Endothelial cell of umbilical vein (primary cell): ENCODE measurements at regions not wholly inside any gene's neighbourhood (a gene's known extent, or its start where the extent isn't known, plus 50 kb on each side); places are given as distances from the start of the nearest gene placed in this dataset.

Source experiments
- BruUV-seq: library from RNA; stranded (reverse); fragments of 400-500 nt; replicated peaks from 2 replicates; lab custom pipeline; 2021; lab: Mats Ljungman, UMichigan
- CTCF ChIA-PET: fragments of 300-600, 350-600 bp; sonication (Branson Sonifier 250); formaldehyde crosslinking; loops from one replicate; lab custom pipeline; 2021; ENCODE audit warnings: antibody characterized with exemption, inconsistent platforms; lab: Charles Lee
- POLR2A ChIA-PET: fragments of 300-600, 350-600 bp; sonication (Branson Sonifier 250); formaldehyde crosslinking; loops from one replicate; lab custom pipeline; 2021; ENCODE audit warnings: antibody characterized with exemption, inconsistent platforms; lab: Charles Lee
- DNase-seq: peaks from one replicate; pipeline ENCODE4 v3.0.0-alpha.2; 2011; ENCODE audit warnings: low read depth, low spot score
- FAIRE-seq: peaks from 2 replicates; lab custom pipeline; 2011; peaks lifted over from hg19 to GRCh38; lab: Jason Lieb, UNC
- H2AFZ ChIP-seq: 2 replicates; pipeline ENCODE4 v1.6.0; 2012; ENCODE audit warnings: low read depth, low read length, control low read depth, inconsistent platforms
- H3K27ac ChIP-seq: 2 replicates; pipeline ENCODE4 v1.5.1; 2011; ENCODE audit warnings: low read depth, mild to moderate bottlenecking, control low read depth, low read length, moderate library complexity; ENCODE audit not compliant: insufficient read depth
- H3K27me3 ChIP-seq, 2 experiments: 2 replicates each; pipeline versions ENCODE4 v1.6.0 to v1.6.1; 2011; ENCODE audit warnings: low read length in 2 of 2, mixed read lengths in 1 of 2; ENCODE audit not compliant: control insufficient read depth in 2 of 2, insufficient read depth in 2 of 2
- H3K36me3 ChIP-seq, 2 experiments: 2 replicates in 1 of 2; 3 replicates in 1 of 2; pipeline ENCODE4 v1.5.1; 2011; ENCODE audit warnings: low read length in 2 of 2, mild to moderate bottlenecking in 1 of 2, moderate library complexity in 1 of 2; ENCODE audit not compliant: control insufficient read depth in 2 of 2, insufficient read depth in 2 of 2; ENCODE audit errors: extremely low read depth in 1 of 2
- H3K4me1 ChIP-seq: 3 replicates; pipeline ENCODE4 v1.5.1; 2011; ENCODE audit warnings: mild to moderate bottlenecking, low read length; ENCODE audit not compliant: control insufficient read depth, insufficient read depth; ENCODE audit errors: extremely low read depth
- H3K4me2 ChIP-seq: 2 replicates; pipeline ENCODE4 v1.6.1; 2011; ENCODE audit warnings: low read length, control low read depth, mixed read lengths; ENCODE audit not compliant: insufficient read depth
- H3K4me3 ChIP-seq, 3 experiments: fragments of 200-600 bp in 1 of 3; sonication (generic), shearing (Covaris generic) in 1 of 3; replicated peaks in 1 of 3; 2 replicates each; pipeline ENCODE4 v1.5.1; 2011 to 2016; ENCODE audit warnings: control low read depth in 3 of 3, low read length in 3 of 3, mild to moderate bottlenecking in 2 of 3, inconsistent platforms in 1 of 3, low read depth in 1 of 3, moderate library complexity in 1 of 3; ENCODE audit not compliant: insufficient read depth in 1 of 3
- H3K79me2 ChIP-seq: 2 replicates; pipeline ENCODE4 v1.6.0; 2012; ENCODE audit warnings: low read length, inconsistent platforms; ENCODE audit not compliant: control insufficient read depth, insufficient read depth
- H3K9ac ChIP-seq: replicated peaks from 2 replicates; pipeline ENCODE3; 2011; ENCODE audit warnings: low read length, control low read depth; ENCODE audit not compliant: insufficient read depth; ENCODE audit errors: extremely low read depth
- H3K9me1 ChIP-seq: replicated peaks from 3 replicates; pipeline ENCODE4 v1.6.0; 2011; ENCODE audit warnings: mild to moderate bottlenecking, low read length; ENCODE audit not compliant: control insufficient read depth, insufficient read depth; ENCODE audit errors: extremely low read depth
- H3K9me3 ChIP-seq: replicated peaks from 2 replicates; pipeline ENCODE4 v1.5.1; 2012; ENCODE audit warnings: low read length, inconsistent platforms; ENCODE audit not compliant: control insufficient read depth, insufficient read depth
- H4K20me1 ChIP-seq: replicated peaks from 2 replicates; pipeline ENCODE3; 2011; ENCODE audit warnings: mild to moderate bottlenecking, low read length; ENCODE audit not compliant: control insufficient read depth, insufficient read depth; ENCODE audit errors: extremely low read depth
- CTCF ChIP-seq, 2 donors: IDR thresholded peaks; 1 replicate in 1 of 2; 2 replicates in 1 of 2; pipeline ENCODE4 v1.5.1; 2011; ENCODE audit warnings: low read length in 2 of 2, mild to moderate bottlenecking in 2 of 2, moderate library complexity in 2 of 2, control low read depth in 1 of 2, inconsistent platforms in 1 of 2, low read depth in 1 of 2; ENCODE audit not compliant: insufficient read depth in 1 of 2; ENCODE audit errors: extremely low read depth in 1 of 2
- EZH2 ChIP-seq: IDR thresholded peaks from 2 replicates; pipeline ENCODE4 v1.6.1; 2012; ENCODE audit warnings: borderline replicate concordance, low read depth, mild to moderate bottlenecking, moderate library complexity, low read length, inconsistent platforms; ENCODE audit not compliant: severe bottlenecking
- FOS ChIP-seq: IDR thresholded peaks from 2 replicates; pipeline ENCODE4 v1.6.1; 2011; ENCODE audit warnings: mild to moderate bottlenecking, low read length, moderate library complexity, borderline replicate concordance; ENCODE audit not compliant: insufficient read depth
- GATA2 ChIP-seq: IDR thresholded peaks from 2 replicates; pipeline ENCODE4 v1.7.0; 2011; ENCODE audit warnings: low read depth, mild to moderate bottlenecking, moderate library complexity, mixed read lengths, low read length; ENCODE audit not compliant: insufficient read length, insufficient read depth
- JUN ChIP-seq: IDR thresholded peaks from 2 replicates; pipeline ENCODE4 v1.6.1; 2011; ENCODE audit warnings: borderline replicate concordance, low read depth; ENCODE audit not compliant: insufficient read length, insufficient read depth
- MAX ChIP-seq: IDR thresholded peaks from 2 replicates; pipeline ENCODE4 v1.6.1; 2011; ENCODE audit not compliant: insufficient read depth, insufficient read length
- MYC ChIP-seq: IDR thresholded peaks from one replicate; pipeline ENCODE4 v1.6.1; 2011; ENCODE audit warnings: mild to moderate bottlenecking, low read depth, low read length
- POLR2A ChIP-seq: IDR thresholded peaks from 2 replicates; pipeline ENCODE4 v1.6.1; 2012; ENCODE audit warnings: low read depth, mild to moderate bottlenecking, control low read depth, low read length
- POLR2AphosphoS5 ChIP-seq: IDR thresholded peaks from 2 replicates; pipeline ENCODE4 v1.6.1; 2012; ENCODE audit warnings: low read depth, mild to moderate bottlenecking, control low read depth, low read length, moderate library complexity; ENCODE audit not compliant: insufficient read depth
- dilution Hi-C: fragments of 300-500 bp; cut with MboI; formaldehyde crosslinking; loops from one replicate; pipeline ENCODE4 v1.15.0; 2019; ENCODE audit warnings: low sequenced_read_pairs; ENCODE audit not compliant: extremely low pct_ligation_motif_present
- intact Hi-C: fragments of 100-400 bp; cut with micrococcal nuclease; formaldehyde crosslinking; loops from one replicate; pipeline ENCODE4 v1.10.0; 2022

- no TSS peak for BruUV-seq
- Histone ChIP-seq H3K79me2 (no peaks in the 10 kb centered on the region), H3K9me3 (no peaks in the 10 kb centered on the region), H3K27me3 (no peaks in the 10 kb centered on the region), H3K4me3 (no peak overlapping the region), H4K20me1 (no peaks in the 10 kb centered on the region), H3K9me1 (no peaks in the 10 kb centered on the region), H3K9ac (no peak overlapping the region), H3K4me2 (no peak overlapping the region), H2AFZ (no peak overlapping the region), H3K36me3 (no peaks in the 10 kb centered on the region), H3K27ac (no peak overlapping the region), H3K4me1 (no peaks in the 10 kb centered on the region)
- no peak for TF ChIP-seq JUN
- TF ChIP-seq GATA2, result no peak
- no peak for TF ChIP-seq POLR2A
- no peak for TF ChIP-seq EZH2
- TF ChIP-seq CTCF (IDR thresholded peaks at IDR 0.05; ENCODE audit: extremely low read depth in 1 of 2, insufficient read depth in 1 of 2, low read depth in 1 of 2, low read length in 2 of 2), result no peak
- TF ChIP-seq MYC, result no peak
- no peak for TF ChIP-seq MAX
- TF ChIP-seq POLR2AphosphoS5, result no peak
- TF ChIP-seq FOS, result no peak
- DNase-seq (no peak), FAIRE-seq (no peak)
- dilution Hi-C loops, result no loop called here
- intact Hi-C loops, result no loop called here
- CTCF ChIA-PET, result no interaction called here
- POLR2A ChIA-PET, result no interaction called here
Measured at GRCh38 chr5:24376210-24376609, 268.6 kb downstream of the CDH10 start.
